GM21390 (cell line): ENCODE measurements at regions not wholly inside any gene's neighbourhood (a gene's known extent, or its start where the extent isn't known, plus 50 kb on each side); places are given as distances from the start of the nearest gene placed in this dataset.

Experiments used
- ATAC-seq: cut with Tn5 transposase; IDR thresholded peaks from one replicate; pipeline ENCODE4 v1.9.1; 2021; ENCODE audit not compliant: unreplicated experiment

DNA sequence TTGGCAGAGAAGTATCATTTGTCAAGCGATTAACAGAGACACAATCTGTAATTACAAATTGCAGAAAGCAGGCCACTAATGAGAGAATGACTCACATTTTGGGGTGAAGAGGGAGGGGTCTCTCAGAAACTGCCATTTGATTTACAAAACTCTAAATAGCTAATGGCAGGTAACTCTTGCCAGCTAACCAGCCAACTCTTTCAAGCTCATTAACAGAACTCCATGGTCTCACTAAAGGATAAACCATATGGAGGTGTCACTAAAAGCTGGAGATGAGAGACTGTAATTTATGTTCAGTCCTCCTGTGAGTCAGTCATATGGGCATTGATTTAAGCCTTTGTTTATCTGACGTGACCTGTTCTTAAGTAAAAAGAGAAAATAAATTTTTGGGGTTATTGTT lies 336.4 kb downstream of the FOXG1 start:
- no peak for ATAC-seq

DNA sequence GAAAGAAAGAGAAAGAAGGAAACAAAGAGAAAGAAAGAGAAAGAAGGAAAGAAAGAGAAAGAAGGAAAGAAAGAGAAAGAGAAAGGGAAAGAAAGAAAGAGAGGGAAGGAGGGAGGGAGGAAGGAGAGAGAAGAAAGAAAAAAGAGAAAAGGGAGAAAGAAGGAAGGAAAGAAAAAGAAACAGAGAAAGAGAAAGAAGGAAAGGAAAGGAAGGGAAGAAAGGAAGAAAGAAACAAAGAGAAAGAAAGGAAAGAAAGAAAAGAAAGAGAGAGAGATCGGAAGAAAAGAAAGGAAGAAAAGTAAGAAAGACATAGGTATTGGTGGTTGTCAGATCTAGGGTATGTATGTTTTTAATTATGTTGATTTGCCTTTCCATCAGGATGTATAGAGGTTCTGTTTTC lies 342.3 kb downstream of the FOXG1 start:
- ATAC-seq = no peak

DNA sequence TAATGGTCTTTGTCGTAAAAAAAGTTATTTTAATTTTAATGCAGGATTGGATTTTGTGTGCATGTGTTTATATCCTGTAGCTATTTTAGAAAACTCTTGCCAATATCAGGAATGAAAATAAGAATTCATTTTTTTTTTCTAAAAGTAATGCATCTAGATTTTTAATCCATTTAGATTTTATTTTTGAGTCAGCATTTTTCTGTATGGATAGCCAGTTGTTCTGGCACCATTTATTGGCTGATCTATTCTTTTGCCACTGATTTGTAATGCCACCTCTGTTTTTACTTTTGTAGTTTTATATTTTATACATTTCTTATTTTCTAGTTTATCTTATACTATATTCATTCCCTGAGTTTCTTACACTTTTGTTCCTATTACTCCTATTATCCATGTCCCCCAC lies 343.0 kb downstream of the FOXG1 start:
- no peak for ATAC-seq

DNA sequence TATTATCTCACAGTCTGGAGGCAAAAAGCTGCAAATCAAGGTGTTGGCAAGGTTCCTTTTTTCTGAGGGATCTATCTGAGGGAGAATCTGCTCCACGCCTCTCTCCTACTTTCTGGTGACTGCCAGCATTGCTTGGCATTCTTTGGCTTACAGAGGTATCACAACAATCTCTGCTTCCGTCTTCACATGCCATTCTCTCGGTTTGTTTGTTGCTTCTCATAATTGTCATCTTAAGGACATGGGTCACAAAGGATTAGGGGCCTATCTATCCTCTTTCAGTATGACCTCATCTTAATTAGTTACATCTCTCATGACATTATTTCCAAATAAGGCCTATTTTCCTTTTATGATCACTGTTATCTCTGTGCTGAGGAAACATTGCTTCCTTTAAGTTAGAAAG lies 345.0 kb downstream of the FOXG1 start:
- ATAC-seq = no peak

DNA sequence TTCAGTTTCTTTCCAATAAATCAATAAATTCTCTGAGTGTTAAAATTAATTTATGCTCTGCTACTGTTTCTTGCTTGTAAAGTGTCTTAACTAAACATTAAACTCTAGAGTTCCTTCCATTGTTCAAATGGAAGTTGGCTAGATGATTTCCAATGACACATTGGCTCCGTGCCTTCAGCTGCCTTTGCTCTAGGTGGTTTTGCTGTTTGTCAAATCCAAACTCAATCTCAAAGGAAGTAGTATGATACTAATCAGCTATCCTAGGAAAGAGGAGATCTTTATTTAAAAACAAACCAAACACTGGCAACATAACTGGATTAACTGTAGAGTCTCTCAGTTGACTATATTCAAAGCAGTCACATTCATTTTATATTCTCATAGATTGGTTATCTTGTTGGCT lies 356.4 kb downstream of the FOXG1 start:
- ATAC-seq = no peak

DNA sequence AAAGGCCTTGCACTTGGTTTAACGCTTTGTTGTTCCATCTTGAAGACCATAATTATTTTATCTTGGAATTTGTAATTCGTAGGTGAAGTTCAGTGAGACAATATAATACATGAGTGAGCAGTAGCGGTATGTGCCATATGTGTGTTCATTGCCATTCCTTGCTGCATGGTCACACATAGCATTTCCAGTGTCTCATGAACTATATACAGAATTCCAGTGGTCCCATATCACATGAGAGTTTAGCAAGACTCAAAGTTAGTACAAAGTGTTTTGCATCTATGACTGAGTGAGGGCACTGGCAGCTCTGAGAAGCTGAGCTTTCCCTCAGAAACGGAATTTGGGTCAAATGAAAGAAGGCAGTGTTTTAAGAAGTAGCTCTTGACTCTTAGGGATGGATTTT lies 359.8 kb downstream of the FOXG1 start:
- ATAC-seq = no peak

DNA sequence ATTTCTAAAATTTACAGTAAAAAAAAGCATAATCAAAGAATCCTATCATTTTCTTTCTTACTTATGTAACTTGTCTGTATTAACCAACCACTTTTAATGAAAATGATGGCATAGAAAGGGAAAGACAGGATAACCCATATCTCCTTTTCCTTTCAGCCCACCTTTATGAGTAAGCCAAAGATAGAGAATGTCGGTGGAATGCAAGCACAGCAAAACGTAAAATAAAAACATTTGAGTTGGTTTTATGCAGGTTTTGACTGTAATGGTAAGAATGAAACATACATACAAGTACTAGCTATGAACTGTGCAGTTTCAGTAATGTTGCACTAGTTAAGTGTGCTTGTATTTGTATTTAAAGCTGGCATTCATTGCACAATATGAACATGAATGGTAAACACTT lies 360.3 kb downstream of the FOXG1 start:
- no peak for ATAC-seq

DNA sequence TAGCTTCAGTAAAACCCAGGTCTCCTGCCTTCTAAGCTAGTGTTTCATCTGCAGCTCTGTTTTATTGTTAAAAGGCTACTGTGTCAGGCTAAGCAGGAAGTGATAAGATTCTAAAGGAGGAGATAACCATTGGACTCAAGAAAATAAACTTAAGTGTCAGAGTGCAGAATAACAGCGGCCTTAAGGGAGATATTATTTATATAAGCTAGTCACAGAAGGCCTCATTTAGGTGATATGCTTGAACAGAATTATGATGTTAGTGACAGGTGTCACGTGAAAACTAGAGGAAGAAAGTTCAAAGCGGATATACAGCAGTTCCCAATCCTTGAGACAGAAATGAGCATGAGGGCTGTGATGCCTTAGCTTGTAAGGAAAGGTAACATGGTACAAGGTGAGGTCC lies 373.4 kb downstream of the FOXG1 start:
- no peak for ATAC-seq

DNA sequence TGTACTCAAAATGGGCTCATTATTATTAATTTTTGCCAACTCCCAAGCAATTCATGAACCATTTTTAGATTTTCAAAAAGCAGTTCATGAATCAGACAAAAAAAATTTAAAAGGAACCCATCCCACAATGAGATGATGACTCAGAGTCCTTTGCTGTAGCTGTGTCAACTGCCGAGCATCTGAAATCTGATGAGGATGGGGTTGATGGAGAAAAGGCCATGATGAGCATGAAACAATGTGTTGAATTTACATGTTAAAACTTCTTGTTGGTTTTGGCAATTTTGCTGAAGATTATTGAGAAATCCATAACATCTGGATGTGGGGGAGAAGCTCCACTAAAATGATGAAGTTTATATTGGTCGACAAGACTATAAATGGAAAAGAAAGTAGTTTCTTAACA lies 378.0 kb downstream of the FOXG1 start:
- no peak for ATAC-seq

DNA sequence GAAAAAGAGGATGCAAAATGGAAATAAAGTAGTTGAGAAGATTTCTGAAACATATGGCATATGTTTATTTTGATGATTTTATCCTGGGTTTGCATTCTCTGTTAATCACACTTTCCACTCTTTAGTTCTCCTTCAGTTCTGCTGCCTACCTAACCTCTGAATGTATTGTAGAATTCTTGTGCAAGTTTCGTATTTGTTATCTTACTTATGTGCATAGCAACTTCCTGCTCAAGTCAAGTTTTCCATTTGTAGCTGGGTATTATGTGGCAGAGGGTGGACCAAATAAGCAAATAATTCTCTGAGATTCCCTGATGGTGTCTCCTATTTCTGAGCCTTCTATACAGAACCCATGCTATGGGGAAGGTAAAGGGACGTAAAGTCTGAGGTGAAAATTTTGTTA lies 381.6 kb downstream of the FOXG1 start:
- no peak for ATAC-seq

DNA sequence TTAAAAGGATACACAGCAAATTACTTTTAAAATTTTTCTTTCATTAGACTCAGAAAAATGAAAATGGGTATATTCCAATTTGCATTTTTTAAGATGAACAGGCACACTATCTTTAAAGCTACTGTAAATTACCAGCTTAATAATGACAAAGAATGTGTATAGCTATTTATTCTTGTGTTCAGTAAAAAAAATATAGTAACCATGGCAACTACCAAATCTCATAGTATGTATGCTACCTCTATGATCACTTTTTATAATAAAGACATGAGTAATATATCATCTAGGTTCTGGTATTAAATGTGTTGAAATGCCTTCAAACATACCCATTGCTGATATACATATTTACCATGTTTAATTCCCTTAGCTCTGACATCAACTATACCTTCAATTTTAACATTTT lies 383.2 kb downstream of the FOXG1 start:
- no peak for ATAC-seq

DNA sequence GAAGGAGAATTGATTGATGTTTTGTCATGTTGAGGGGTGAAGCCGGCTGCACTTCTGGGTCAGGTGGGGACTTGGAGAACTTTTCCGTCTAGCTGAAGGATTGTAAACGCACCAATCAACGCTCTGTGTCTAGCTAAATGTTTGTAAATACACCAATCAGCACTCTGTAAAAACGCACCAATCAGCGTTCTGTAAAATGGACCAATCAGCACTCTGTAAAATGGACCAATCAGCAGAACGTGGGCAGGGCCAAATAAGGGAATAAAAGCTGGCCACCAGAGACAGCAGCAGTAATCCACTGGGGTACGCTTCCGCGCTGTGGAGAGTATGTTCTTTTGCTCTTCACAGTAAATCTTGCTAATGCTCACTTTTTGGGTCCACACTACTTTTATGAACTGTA lies 384.1 kb downstream of the FOXG1 start:
- no peak for ATAC-seq

DNA sequence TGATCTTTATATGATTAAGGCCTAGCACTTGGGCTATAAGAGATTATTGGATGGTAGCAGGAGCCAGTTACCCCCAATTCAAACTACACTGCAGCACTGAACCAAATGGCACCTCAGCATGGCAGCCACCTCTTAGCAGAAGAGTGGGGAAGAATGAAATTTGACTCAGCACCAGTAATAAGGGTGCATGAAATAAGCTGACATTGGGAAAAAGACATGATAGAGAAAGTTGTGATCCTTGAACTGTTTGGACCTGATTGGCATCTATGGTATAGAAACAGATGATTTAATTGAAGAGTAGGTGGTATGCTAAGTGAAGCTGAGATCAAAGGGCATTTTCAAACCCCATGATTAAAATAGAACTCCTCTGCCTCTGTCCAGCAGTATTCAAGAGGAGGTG lies 389.5 kb downstream of the FOXG1 start:
- ATAC-seq = no peak

DNA sequence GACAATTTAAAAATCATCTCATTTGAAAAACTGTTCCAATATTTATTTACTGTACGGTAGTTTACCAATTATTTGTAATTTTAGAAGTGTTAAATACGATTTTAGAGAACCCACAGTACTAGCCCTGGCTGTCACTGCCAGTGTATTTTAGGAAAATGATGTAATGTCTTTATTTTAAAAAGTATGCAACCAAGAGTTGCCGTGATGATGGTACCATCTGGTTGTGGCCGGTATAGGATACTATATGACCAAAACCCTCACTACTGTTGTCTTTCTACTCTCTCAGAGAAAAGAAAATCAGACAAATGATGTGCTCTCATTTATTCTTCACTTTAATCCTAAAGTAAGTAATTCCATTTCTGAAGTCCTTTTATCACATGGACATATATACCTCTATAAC lies 395.0 kb downstream of the FOXG1 start:
- no peak for ATAC-seq

DNA sequence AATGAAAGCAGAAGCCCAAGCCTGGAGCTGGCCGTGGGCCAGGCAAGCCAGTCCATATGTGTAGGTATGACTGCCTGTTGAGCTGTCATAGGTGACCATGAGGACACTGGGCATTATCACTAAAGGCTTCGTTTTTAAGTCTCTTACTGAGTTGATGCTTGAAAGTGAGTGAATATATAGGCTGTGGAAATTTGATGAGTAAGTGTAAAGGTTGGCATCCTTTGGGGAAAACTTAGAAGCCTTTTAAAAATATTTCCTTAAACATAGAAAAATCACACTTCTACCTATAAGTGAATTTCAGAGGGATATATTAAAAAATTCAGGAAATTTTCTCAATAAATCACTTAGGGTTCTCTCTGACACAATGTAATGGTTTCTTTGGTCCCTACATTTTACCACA lies 396.5 kb downstream of the FOXG1 start:
- ATAC-seq = no peak

DNA sequence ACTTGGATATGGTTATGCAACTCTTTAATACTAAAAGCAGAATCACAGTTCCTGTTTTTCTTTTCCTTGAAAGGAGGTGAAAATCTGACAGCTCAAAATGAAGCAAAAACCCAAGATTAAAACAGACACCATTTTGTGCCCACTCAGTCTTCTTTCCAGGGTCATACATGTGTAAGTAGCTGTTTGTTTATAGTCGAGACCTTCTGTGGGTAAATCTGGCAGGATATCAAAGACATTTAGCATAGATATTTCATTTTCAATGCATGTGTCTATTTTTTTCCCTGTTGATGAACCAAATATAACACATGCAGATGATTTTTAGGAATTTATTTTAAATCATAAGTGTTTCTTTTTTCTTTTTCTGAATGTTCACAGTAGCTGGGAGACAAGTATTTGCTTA lies 398.8 kb downstream of the FOXG1 start:
- ATAC-seq = no peak

DNA sequence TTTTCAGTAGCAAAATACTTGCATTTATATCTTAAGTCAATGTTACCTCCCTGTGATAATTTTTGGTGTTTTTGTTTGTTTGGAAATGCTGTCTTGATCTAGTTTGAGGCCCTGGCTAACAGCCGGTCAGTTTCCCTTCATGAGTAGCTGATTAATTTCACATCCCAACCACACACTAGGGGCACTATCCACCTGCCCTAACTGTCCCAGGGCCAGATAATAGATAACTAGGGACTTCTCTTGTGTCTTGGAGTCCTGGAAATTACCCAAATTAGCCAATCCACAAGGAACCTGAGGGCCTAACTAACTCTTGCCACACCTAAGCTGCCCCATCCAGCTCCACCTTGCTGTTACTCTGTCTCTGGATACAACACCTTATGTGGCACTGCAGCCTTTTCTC lies 399.9 kb downstream of the FOXG1 start:
- no peak for ATAC-seq

DNA sequence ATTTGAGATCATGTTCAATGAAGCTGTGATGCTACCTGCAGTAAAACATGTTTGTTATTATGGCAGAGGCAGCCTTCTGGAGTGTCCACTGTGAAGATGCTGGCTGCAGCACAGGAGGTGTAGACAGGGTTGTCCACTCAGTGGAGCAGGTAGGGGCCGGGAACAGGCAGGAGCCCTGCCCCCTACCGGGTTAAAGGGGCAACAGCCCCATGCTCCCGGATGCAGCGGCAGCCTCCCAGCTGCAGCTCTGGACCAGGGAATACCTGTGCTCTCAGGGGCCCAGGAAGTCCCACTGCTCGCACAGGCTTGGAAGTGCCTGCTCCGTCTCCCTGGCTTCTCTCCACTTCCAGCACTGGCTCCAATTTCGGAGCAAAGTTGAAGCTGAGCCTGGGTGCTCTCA lies 401.6 kb downstream of the FOXG1 start:
- ATAC-seq = no peak

DNA sequence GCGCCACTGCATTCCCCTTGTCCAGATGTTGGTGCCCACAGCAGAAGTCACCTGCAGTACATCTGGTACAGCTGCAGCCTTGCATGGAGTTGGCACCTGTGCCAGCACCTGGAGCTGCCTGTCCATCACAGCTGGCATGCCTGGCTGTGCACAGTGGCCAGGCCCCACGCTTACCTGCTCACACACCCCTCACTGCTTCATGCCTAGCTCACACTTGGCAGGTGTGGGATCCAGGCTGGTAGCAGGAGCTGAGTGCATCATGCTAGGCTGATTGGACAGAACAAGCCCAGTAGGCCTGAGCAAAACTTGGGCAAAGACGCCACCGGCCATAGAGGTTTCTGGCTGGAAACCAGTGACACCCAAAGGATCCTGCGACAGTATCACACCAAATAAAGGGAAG lies 402.8 kb downstream of the FOXG1 start:
- no peak for ATAC-seq

DNA sequence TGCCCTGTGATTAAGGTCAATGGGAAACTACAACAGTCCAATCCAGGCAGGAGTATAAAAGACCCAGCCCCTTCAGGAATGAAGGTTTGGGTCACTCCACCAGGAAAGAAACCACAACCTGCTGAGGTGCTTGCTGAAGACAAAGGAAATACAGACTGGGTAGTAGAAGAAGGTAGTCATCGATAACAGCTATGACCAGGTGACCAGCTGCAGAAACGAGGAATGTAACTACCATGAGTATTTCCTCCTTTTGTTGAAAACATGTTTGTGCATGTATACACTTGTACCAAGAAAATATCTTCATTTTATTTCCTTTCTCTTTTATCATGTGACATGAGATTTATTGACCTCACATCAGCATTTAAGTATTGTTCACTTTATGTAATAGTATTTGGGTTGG lies 409.1 kb downstream of the FOXG1 start:
- no peak for ATAC-seq

DNA sequence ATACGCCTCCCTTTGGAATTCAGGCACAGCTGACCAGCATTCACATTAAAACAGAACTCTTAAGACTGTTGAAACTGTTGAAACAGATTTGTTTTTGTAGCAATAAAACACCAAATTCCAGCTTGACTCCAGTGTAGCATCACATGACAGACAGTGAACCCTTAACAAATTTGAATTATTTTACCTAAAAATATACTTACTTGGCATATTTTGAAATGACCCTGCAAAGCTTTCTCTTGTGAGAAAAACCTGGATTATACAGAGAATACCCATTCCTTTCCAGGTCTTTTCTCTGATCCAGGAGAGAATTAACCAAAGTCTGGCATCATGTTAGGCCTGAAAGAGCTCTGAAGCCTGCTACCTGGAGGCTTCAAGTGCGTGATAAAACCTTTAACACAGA lies 410.3 kb downstream of the FOXG1 start:
- no peak for ATAC-seq

DNA sequence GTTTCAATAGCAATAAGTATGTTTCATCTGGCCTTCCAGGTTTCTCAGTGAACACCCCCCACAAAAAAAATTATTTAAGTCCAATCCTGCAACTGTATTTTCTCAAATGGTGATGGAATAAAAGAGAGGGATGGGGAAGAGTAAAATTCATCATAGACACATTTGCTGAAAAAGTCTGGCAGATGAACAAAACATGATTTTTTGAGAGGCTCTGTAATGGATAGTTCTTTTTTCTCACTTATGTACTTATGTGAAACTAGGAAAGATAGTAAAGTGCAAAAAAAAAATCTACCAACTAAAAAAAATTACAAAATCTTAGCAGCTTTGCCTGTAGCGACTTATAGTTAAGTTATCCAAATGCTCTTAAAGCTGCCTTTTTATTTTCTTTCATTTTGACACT lies 412.4 kb downstream of the FOXG1 start:
- ATAC-seq = no peak

DNA sequence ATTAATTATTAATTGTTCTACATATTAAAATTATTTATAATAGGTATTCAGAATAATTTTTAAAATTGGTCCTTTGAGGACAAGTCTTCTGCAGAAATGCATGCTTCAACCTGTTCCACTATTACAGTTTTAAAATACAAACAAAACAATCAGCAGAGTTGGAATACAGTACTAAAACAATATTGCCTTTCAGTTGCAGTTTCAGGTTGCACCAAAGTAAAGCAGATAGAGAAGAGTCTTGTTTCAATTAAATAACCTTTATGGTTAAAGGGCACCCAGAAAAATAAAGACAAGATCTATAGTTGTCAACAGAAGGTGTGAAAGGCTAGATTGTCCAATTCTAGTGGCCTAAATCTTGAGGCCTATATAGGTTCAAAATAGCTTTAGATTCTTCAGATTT lies 424.5 kb downstream of the FOXG1 start:
- ATAC-seq = no peak

DNA sequence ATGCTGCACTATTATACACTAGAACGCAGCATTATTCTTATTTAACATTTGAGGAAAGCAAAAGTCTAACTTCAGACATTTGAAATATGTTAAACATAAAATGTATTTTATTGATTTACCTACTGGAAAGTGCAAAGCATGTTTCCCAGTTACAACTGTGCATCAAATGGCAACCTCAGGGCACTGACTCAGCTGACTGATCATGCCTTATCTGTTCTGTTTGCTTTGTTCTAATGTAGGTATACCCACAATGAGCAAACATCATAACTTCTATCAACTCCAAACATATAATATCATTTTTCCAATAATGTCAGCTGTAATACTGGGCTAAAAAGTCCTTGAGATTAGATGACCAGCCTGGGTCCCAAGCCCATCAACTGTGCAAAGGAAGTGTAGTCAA lies 431.0 kb downstream of the FOXG1 start:
- ATAC-seq = no peak
